Dedifferentiated amniotic fluid mesenchymal stem cell (primary cell): ENCODE measurements at regions not wholly inside any gene's neighbourhood (a gene's known extent, or its start where the extent isn't known, plus 50 kb on each side); places are given as distances from the start of the nearest gene placed in this dataset.
"Not testable (repeated sequence)": the region's sequence is repeated elsewhere in the genome, so short reads cannot be mapped to it uniquely, and the experiment has no call there.

ENCODE experiments used
- DNase-seq: peaks from one replicate; pipeline ENCODE4 v3.0.0-alpha.2; 2016; ENCODE audit errors: extremely low spot score

- DNase-seq: not testable (repeated sequence)
These were observed 61.3 kb downstream of the SYF2 start for GRCh38 chr1:25171013-25171412.

- DNase-seq: no peak
These were observed 61.9 kb downstream of the SYF2 start for GRCh38 chr1:25170439-25170838.

GRCh38 chr1:25169610-25170009, 62.7 kb downstream of the SYF2 start:
- DNase-seq: no peak

GRCh38 chr1:25169168-25169567, 63.1 kb downstream of the SYF2 start:
- DNase-seq: no peak

- DNase-seq: no peak
These were observed 63.9 kb downstream of the SYF2 start for GRCh38 chr1:25168193-25169071.

GRCh38 chr1:25167269-25168192, 64.8 kb downstream of the SYF2 start:
- no peak for DNase-seq

- DNase-seq: no peak
These were observed 65.5 kb downstream of the SYF2 start for GRCh38 chr1:25166847-25167246.

GRCh38 chr1:25163986-25164385, 68.3 kb downstream of the SYF2 start:
- no peak for DNase-seq

GRCh38 chr1:25161981-25162380, 70.3 kb downstream of the SYF2 start:
- DNase-seq: peak; percentile 55

GRCh38 chr1:25157846-25158245, 74.5 kb downstream of the SYF2 start:
- DNase-seq: no peak

- no peak for DNase-seq
These were observed 81.3 kb downstream of the SYF2 start for GRCh38 chr1:25150985-25151495.

- DNase-seq: no peak
These were observed 83.5 kb downstream of the SYF2 start for GRCh38 chr1:25148673-25149300.

GRCh38 chr1:25146451-25146855, 85.8 kb downstream of the SYF2 start:
- no peak for DNase-seq

GRCh38 chr1:25145775-25146393, 86.4 kb downstream of the SYF2 start:
- DNase-seq: no peak

GRCh38 chr1:25140073-25140797, 92.1 kb downstream of the SYF2 start:
- no peak for DNase-seq

GRCh38 chr1:25137521-25138395, 94.5 kb downstream of the SYF2 start:
- no peak for DNase-seq

- no peak for DNase-seq
These were observed 95.2 kb downstream of the SYF2 start for GRCh38 chr1:25137106-25137505.

GRCh38 chr1:25135909-25136308, 96.4 kb downstream of the SYF2 start:
- DNase-seq: no peak

GRCh38 chr1:25134801-25135461, 97.4 kb downstream of the SYF2 start:
- DNase-seq: no peak
